ENCODE measurements at regions not wholly inside any gene's neighbourhood (a gene's known extent, or its start where the extent isn't known, plus 50 kb on each side); places are given as distances from the start of the nearest gene placed in this dataset.
A peak's percentile ranks its signal among the peaks of the same experiment; 100 is the strongest.

DNA sequence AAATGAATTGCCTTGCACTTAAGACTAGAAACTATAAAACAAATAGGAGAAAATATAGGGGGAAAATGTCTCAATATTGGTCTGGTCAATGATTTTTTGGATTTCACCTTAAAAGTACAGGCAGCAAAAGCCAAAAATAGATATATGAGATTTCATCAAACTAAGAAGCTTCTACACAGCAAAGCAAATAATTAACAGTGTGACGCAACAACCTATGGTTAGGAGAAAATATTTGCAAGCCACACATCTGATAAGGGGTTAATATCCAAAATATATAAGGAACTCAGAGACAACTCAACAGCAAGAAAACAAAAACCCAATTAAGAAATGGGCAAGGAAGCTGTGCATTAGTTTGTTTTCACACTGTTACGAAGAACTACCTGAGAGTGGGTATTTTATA, 89.1 kb downstream of the MAIP1 start:
- H3K9ac ChIP-seq (ENCODE audit: low read length): no peak overlapping the region
- H3K4ac ChIP-seq (ENCODE audit: low read depth, low read length): no peak overlapping the region
- H3K27me3 ChIP-seq (ENCODE audit: insufficient read depth, low read length, poor library complexity): no peaks in the 10 kb centered on the region
- no peaks in the 10 kb centered on the region for H3K79me1 ChIP-seq (ENCODE audit: low read length)
- H3K56ac ChIP-seq (ENCODE audit: low read length): no peak overlapping the region
- no peak overlapping the region for H2BK15ac ChIP-seq (replicated peaks; ENCODE audit: low read depth)
- no peak overlapping the region for H4K5ac ChIP-seq (ENCODE audit: low read length)
- WGBS (ENCODE audit: extremely low coverage, insufficient coverage, low lambda C conversion rate): no CpG with 5 or more reads among the region's 2 CpGs
- no peak overlapping the region for H3K23ac ChIP-seq (ENCODE audit: low read length)
- H3K36me3 ChIP-seq (ENCODE audit: control insufficient read depth, insufficient read depth, low read length): no peaks in the 10 kb centered on the region
- no peak for DNase-seq
- no peak overlapping the region for H2BK5ac ChIP-seq (ENCODE audit: low read length)
- H2BK120ac ChIP-seq (ENCODE audit: low read depth, low read length): no peak overlapping the region
- no peak overlapping the region for H3K27ac ChIP-seq (ENCODE audit: low read depth, low read length)
- H3K4me3 ChIP-seq (ENCODE audit: low read length): no peak overlapping the region
- H2AK5ac ChIP-seq (ENCODE audit: low read length): no peak overlapping the region
- H3K4me1 ChIP-seq (ENCODE audit: control insufficient read depth, low read depth, low read length): peaks cover 2% of the 10 kb centered on the region
- H3K4me2 ChIP-seq (ENCODE audit: low read length): no peak overlapping the region
- no peaks in the 10 kb centered on the region for H3K79me2 ChIP-seq (ENCODE audit: control insufficient read depth, insufficient read depth, low read length)
- H3K18ac ChIP-seq (ENCODE audit: low read length): no peak overlapping the region
- no peak overlapping the region for H4K8ac ChIP-seq (ENCODE audit: low read depth, low read length)

DNA sequence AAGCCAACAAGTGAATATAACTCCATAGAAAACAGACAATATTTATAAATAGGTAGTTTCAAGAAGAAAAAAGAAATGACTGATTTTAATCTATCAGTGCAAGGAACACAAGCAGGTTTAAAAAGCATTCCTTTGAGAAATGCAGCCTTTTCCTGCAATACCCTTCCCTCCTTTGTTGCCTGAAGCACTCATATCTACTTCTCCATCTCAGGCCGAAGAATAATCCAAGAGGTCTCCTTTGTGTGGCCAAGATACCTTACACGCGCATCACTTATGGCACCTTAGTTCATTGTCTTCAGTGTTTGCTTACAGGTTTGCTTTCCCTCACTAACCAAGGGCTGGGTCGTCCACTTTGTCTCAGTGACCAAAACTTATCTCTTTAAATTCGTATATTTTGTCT, 93.0 kb downstream of the MAIP1 start:
- H3K4me1 ChIP-seq (ENCODE audit: control insufficient read depth, low read depth, low read length): peaks cover 3% of the 10 kb centered on the region
- no peak overlapping the region for H3K4ac ChIP-seq (ENCODE audit: low read depth, low read length)
- WGBS (ENCODE audit: extremely low coverage, insufficient coverage, low lambda C conversion rate): no CpG with 5 or more reads among the region's 5 CpGs
- peak overlapping the region; percentile 7 for H2BK15ac ChIP-seq (replicated peaks; ENCODE audit: low read depth)
- H3K9ac ChIP-seq (ENCODE audit: low read length): no peak overlapping the region
- no peak overlapping the region for H4K5ac ChIP-seq (ENCODE audit: low read length)
- no peak overlapping the region for H3K4me2 ChIP-seq (ENCODE audit: low read length)
- H4K8ac ChIP-seq (ENCODE audit: low read depth, low read length): no peak overlapping the region
- H3K56ac ChIP-seq (ENCODE audit: low read length): no peak overlapping the region
- H3K18ac ChIP-seq (ENCODE audit: low read length): peak overlapping the region; percentile 90
- H3K23ac ChIP-seq (ENCODE audit: low read length): no peak overlapping the region
- peak overlapping the region; percentile 74 for H2BK5ac ChIP-seq (ENCODE audit: low read length)
- no peaks in the 10 kb centered on the region for H3K79me1 ChIP-seq (ENCODE audit: low read length)
- no peaks in the 10 kb centered on the region for H3K79me2 ChIP-seq (ENCODE audit: control insufficient read depth, insufficient read depth, low read length)
- peak overlapping the region; percentile 54 for H2BK120ac ChIP-seq (ENCODE audit: low read depth, low read length)
- no peak overlapping the region for H3K4me3 ChIP-seq (ENCODE audit: low read length)
- H2AK5ac ChIP-seq (ENCODE audit: low read length): no peak overlapping the region
- H3K36me3 ChIP-seq (ENCODE audit: control insufficient read depth, insufficient read depth, low read length): no peaks in the 10 kb centered on the region
- peak; percentile 57 for DNase-seq
- no peak overlapping the region for H3K27ac ChIP-seq (ENCODE audit: low read depth, low read length)
- H3K27me3 ChIP-seq (ENCODE audit: insufficient read depth, low read length, poor library complexity): no peaks in the 10 kb centered on the region

DNA sequence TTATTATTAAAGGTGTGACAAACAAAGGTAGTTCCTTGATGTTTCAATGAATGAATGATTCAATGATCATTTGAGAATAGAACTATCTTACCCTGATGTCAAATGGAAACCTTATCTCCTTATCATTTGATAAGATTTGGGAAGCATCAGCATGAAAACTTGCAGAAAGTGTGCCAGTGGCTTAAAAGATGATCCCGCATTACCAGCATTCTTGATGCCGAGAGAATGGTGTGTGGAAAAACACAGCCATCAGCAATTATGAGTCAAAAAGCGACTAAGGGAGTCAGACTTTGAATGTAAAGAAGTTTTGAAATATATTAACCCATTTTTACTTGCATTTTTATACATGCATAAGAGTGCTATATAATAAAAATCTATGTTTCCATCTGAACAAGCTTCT, 93.7 kb downstream of the MAIP1 start:
- peaks cover 3% of the 10 kb centered on the region for H3K4me1 ChIP-seq (ENCODE audit: control insufficient read depth, low read depth, low read length)
- no peaks in the 10 kb centered on the region for H3K36me3 ChIP-seq (ENCODE audit: control insufficient read depth, insufficient read depth, low read length)
- WGBS (ENCODE audit: extremely low coverage, insufficient coverage, low lambda C conversion rate): no CpG with 5 or more reads among the region's 3 CpGs
- H2BK120ac ChIP-seq (ENCODE audit: low read depth, low read length): no peak overlapping the region
- H3K23ac ChIP-seq (ENCODE audit: low read length): no peak overlapping the region
- no peak overlapping the region for H2BK5ac ChIP-seq (ENCODE audit: low read length)
- no peak overlapping the region for H3K4me3 ChIP-seq (ENCODE audit: low read length)
- H3K4ac ChIP-seq (ENCODE audit: low read depth, low read length): no peak overlapping the region
- no peak overlapping the region for H4K8ac ChIP-seq (ENCODE audit: low read depth, low read length)
- H4K5ac ChIP-seq (ENCODE audit: low read length): no peak overlapping the region
- H3K18ac ChIP-seq (ENCODE audit: low read length): no peak overlapping the region
- H3K79me2 ChIP-seq (ENCODE audit: control insufficient read depth, insufficient read depth, low read length): no peaks in the 10 kb centered on the region
- no peak overlapping the region for H3K4me2 ChIP-seq (ENCODE audit: low read length)
- H3K9ac ChIP-seq (ENCODE audit: low read length): no peak overlapping the region
- no peak overlapping the region for H2AK5ac ChIP-seq (ENCODE audit: low read length)
- no peaks in the 10 kb centered on the region for H3K27me3 ChIP-seq (ENCODE audit: insufficient read depth, low read length, poor library complexity)
- H3K79me1 ChIP-seq (ENCODE audit: low read length): no peaks in the 10 kb centered on the region
- H2BK15ac ChIP-seq (replicated peaks; ENCODE audit: low read depth): no peak overlapping the region
- H3K27ac ChIP-seq (ENCODE audit: low read depth, low read length): no peak overlapping the region
- peak; percentile 42 for DNase-seq
- H3K56ac ChIP-seq (ENCODE audit: low read length): no peak overlapping the region

DNA sequence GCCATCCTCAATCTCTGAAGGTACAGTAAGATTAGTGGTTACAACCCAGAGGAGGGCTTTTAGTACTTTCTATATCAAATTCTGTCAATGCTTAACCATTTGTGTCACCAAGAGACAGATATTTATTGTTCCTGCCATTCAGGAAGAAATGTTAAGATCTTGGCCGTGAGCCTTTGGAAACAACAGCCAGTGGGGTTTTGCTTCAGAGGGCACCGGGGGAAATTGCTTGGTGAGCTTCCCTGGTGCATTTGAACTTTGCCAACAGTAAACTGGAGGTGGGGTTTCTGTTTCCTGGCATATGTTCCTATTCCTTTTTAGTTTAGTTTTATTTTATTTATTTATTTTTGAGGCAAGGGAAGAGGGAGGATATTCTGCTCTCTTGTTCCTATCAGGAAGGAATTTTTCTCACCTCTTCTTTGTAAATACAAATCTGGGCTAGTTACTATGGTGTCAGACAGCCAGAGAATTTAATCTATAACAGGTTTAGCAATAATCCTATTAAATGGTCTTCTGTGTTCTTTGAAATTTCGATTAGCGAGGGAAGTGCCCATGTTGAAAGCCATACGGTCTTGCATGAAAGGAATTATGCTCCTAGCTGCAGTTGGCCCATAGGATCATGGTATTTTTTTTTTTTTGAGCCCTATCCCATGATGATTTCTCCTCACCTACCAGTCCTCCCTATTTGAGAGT, 95.7 kb downstream of the MAIP1 start:
- no peak overlapping the region for H3K4me2 ChIP-seq (ENCODE audit: low read length)
- H2BK5ac ChIP-seq (ENCODE audit: low read length): peak overlapping the region; percentile 96
- no peak overlapping the region for H4K8ac ChIP-seq (ENCODE audit: low read depth, low read length)
- H3K79me1 ChIP-seq (ENCODE audit: low read length): no peaks in the 10 kb centered on the region
- peak overlapping the region; percentile 98 for H3K18ac ChIP-seq (ENCODE audit: low read length)
- H3K4me1 ChIP-seq (ENCODE audit: control insufficient read depth, low read depth, low read length): peaks cover 3% of the 10 kb centered on the region
- no peak overlapping the region for H3K23ac ChIP-seq (ENCODE audit: low read length)
- no CpG with 5 or more reads among the region's 5 CpGs for WGBS (ENCODE audit: extremely low coverage, insufficient coverage, low lambda C conversion rate)
- peak; percentile 92 for DNase-seq
- H4K5ac ChIP-seq (ENCODE audit: low read length): peak overlapping the region; percentile 73
- no peaks in the 10 kb centered on the region for H3K79me2 ChIP-seq (ENCODE audit: control insufficient read depth, insufficient read depth, low read length)
- peak overlapping the region; percentile 89 for H2BK120ac ChIP-seq (ENCODE audit: low read depth, low read length)
- H3K4me3 ChIP-seq (ENCODE audit: low read length): no peak overlapping the region
- H3K9ac ChIP-seq (ENCODE audit: low read length): no peak overlapping the region
- H2BK15ac ChIP-seq (replicated peaks; ENCODE audit: low read depth): peak overlapping the region; percentile 93
- H3K36me3 ChIP-seq (ENCODE audit: control insufficient read depth, insufficient read depth, low read length): no peaks in the 10 kb centered on the region
- no peak overlapping the region for H2AK5ac ChIP-seq (ENCODE audit: low read length)
- H3K56ac ChIP-seq (ENCODE audit: low read length): peak overlapping the region; percentile 81
- H3K4ac ChIP-seq (ENCODE audit: low read depth, low read length): peak overlapping the region; percentile 82
- no peaks in the 10 kb centered on the region for H3K27me3 ChIP-seq (ENCODE audit: insufficient read depth, low read length, poor library complexity)
- peak overlapping the region; percentile 81 for H3K27ac ChIP-seq (ENCODE audit: low read depth, low read length)

DNA sequence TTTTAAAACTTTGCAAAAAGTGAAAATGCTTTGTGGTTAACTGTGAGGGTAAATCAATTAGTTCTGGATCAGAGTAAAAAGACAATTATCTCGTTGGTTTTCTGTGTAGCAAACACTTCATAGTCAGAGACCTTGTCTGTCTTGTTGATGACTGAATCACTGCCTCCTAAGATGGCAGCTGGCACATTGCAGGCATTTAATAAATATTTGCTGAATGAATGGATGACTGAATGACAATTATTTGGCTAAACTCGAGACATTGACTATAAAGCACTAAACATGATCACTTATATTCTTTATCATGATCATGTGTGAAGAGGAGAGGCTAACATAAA, 96.2 kb downstream of the MAIP1 start:
- Histone ChIP-seq H2BK120ac (ENCODE audit: low read depth, low read length) (no peak overlapping the region), H4K8ac (ENCODE audit: low read depth, low read length) (no peak overlapping the region), H2BK5ac (ENCODE audit: low read length) (peak overlapping the region; percentile 48), H3K9ac (ENCODE audit: low read length) (no peak overlapping the region), H2BK15ac (replicated peaks; ENCODE audit: low read depth) (no peak overlapping the region), H3K4me1 (ENCODE audit: control insufficient read depth, low read depth, low read length) (peaks cover 3% of the 10 kb centered on the region), H2AK5ac (ENCODE audit: low read length) (no peak overlapping the region), H4K5ac (ENCODE audit: low read length) (no peak overlapping the region), H3K4ac (ENCODE audit: low read depth, low read length) (peak overlapping the region; percentile 90), H3K56ac (ENCODE audit: low read length) (peak overlapping the region; percentile 3), H3K79me2 (ENCODE audit: control insufficient read depth, insufficient read depth, low read length) (no peaks in the 10 kb centered on the region), H3K4me2 (ENCODE audit: low read length) (no peak overlapping the region), H3K27ac (ENCODE audit: low read depth, low read length) (peak overlapping the region; percentile 31), H3K36me3 (ENCODE audit: control insufficient read depth, insufficient read depth, low read length) (no peaks in the 10 kb centered on the region), H3K18ac (ENCODE audit: low read length) (peak overlapping the region; percentile 57), H3K4me3 (ENCODE audit: low read length) (no peak overlapping the region), H3K23ac (ENCODE audit: low read length) (no peak overlapping the region), H3K79me1 (ENCODE audit: low read length) (no peaks in the 10 kb centered on the region), H3K27me3 (ENCODE audit: insufficient read depth, low read length, poor library complexity) (no peaks in the 10 kb centered on the region)
- WGBS (ENCODE audit: extremely low coverage, insufficient coverage, low lambda C conversion rate): no CpG with 5 or more reads among the region's 2 CpGs
- DNase-seq: no peak

DNA sequence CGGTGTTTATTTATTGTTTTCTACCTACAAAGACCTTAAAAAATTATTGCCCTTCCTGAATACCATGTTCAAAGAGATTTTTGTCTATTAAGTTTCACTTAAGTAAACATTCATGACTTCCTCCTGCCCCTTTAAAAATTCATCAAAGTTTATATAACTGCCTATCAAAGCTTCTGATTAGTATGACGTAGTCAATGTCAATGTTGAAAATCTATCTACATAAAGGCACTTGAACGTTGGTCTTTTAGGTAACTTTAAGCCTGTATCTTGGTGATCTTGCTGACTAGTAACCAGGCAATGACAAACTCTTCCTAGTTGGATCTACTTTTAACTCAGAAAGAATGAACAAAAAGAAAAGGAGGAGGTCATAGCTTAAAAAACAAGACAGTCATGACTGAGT, 97.2 kb downstream of the MAIP1 start:
- Histone ChIP-seq H2BK15ac (replicated peaks; ENCODE audit: low read depth) (no peak overlapping the region), H3K4me1 (ENCODE audit: control insufficient read depth, low read depth, low read length) (peaks cover 3% of the 10 kb centered on the region), H4K8ac (ENCODE audit: low read depth, low read length) (no peak overlapping the region), H3K4me2 (ENCODE audit: low read length) (no peak overlapping the region), H4K5ac (ENCODE audit: low read length) (no peak overlapping the region), H3K79me1 (ENCODE audit: low read length) (no peaks in the 10 kb centered on the region), H2BK120ac (ENCODE audit: low read depth, low read length) (no peak overlapping the region), H3K4ac (ENCODE audit: low read depth, low read length) (no peak overlapping the region), H3K4me3 (ENCODE audit: low read length) (no peak overlapping the region), H2BK5ac (ENCODE audit: low read length) (peak overlapping the region; percentile 24), H3K79me2 (ENCODE audit: control insufficient read depth, insufficient read depth, low read length) (no peaks in the 10 kb centered on the region), H3K9ac (ENCODE audit: low read length) (no peak overlapping the region), H3K27me3 (ENCODE audit: insufficient read depth, low read length, poor library complexity) (no peaks in the 10 kb centered on the region), H3K18ac (ENCODE audit: low read length) (no peak overlapping the region), H3K27ac (ENCODE audit: low read depth, low read length) (no peak overlapping the region), H3K56ac (ENCODE audit: low read length) (no peak overlapping the region), H3K23ac (ENCODE audit: low read length) (no peak overlapping the region), H3K36me3 (ENCODE audit: control insufficient read depth, insufficient read depth, low read length) (no peaks in the 10 kb centered on the region), H2AK5ac (ENCODE audit: low read length) (no peak overlapping the region)
- no CpG with 5 or more reads among the region's 3 CpGs for WGBS (ENCODE audit: extremely low coverage, insufficient coverage, low lambda C conversion rate)
- DNase-seq: no peak

Measured in mesendoderm (in vitro differentiated cells).